ENCODE measurements at regions not wholly inside any gene's neighbourhood (a gene's known extent, or its start where the extent isn't known, plus 50 kb on each side); places are given as distances from the start of the nearest gene placed in this dataset.

DNA sequence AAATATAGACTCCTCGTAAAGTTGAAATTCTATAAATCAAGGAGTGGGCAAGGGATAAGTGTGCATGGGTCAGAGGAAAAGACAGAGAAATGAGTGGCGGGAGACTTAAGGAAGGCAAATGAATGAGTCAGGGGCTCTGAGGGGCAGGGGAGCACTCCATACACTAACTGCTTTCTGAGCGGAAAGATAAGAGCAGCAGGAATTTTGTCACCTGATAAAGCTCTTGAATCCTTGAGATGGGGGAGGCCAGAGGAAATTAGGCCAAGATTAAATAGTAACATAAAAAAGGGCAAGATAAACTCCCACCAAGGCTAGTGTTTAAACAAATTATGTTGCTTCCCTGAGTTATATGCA is 191.0 kb upstream of the S1PR3 start:
- TF ChIP-seq RAD21 (IDR thresholded peaks at IDR 0.05; ENCODE audit: low read depth): no peak
- no peak for TF ChIP-seq MAX (IDR thresholded peaks at IDR 0.05)
- no peak for TF ChIP-seq TCF12 (IDR thresholded peaks at IDR 0.05; ENCODE audit: low read depth)
- TF ChIP-seq TEAD4 (IDR thresholded peaks at IDR 0.05): no peak
- no peak for TF ChIP-seq FOXM1 (IDR thresholded peaks at IDR 0.05; ENCODE audit: borderline replicate concordance, low read depth)
